Stimulated activated CD4-positive, alpha-beta T cell treated with anti-CD3 and anti-CD28 coated beads, TNF-alpha, amount 100 ng/mL, for 4 hours (primary cell): ENCODE measurements at regions not wholly inside any gene's neighbourhood (a gene's known extent, or its start where the extent isn't known, plus 50 kb on each side); places are given as distances from the start of the nearest gene placed in this dataset.

Source experiments
- DNase-seq, 3 experiments: peaks; one replicate each; pipeline ENCODE4 v3.0.0-alpha.2; 2020; ENCODE audit warnings: low read depth in 3 of 3

- no peak for DNase-seq
These were observed 687.7 kb downstream of the MATN1 start for GRCh38 chr1:30035522-30036228.

- DNase-seq, result no peak
These were observed 688.5 kb downstream of the MATN1 start for GRCh38 chr1:30034627-30035521.

- no peak for DNase-seq
These were observed 689.2 kb downstream of the MATN1 start for GRCh38 chr1:30034105-30034626.

- no peak for DNase-seq
These were observed 689.9 kb downstream of the MATN1 start for GRCh38 chr1:30033256-30034104.

GRCh38 chr1:30032302-30032701 is 691.1 kb downstream of the MATN1 start:
- no peak for DNase-seq

GRCh38 chr1:30029677-30030076 is 693.7 kb downstream of the MATN1 start:
- DNase-seq, result no peak

- DNase-seq, result no peak
These were observed 694.4 kb downstream of the MATN1 start for GRCh38 chr1:30028939-30029338.

- no peak for DNase-seq
These were observed 695.1 kb downstream of the MATN1 start for GRCh38 chr1:30028283-30028682.

GRCh38 chr1:30027247-30027646 is 696.1 kb downstream of the MATN1 start:
- DNase-seq, result no peak

- no peak for DNase-seq
These were observed 698.8 kb downstream of the MATN1 start for GRCh38 chr1:30024411-30025195.

- no peak for DNase-seq
These were observed 699.9 kb downstream of the MATN1 start for GRCh38 chr1:30023339-30024022.

- DNase-seq, result no peak
These were observed 709.4 kb downstream of the MATN1 start for GRCh38 chr1:30014031-30014430.

- DNase-seq, result no peak
These were observed 710.6 kb downstream of the MATN1 start for GRCh38 chr1:30012455-30013440.

GRCh38 chr1:30011970-30012369 is 711.4 kb downstream of the MATN1 start:
- DNase-seq, result no peak

- no peak for DNase-seq
These were observed 712.8 kb downstream of the MATN1 start for GRCh38 chr1:30010506-30011106.

GRCh38 chr1:30009720-30010119 is 713.7 kb downstream of the MATN1 start:
- DNase-seq, result no peak

GRCh38 chr1:30008998-30009657 is 714.3 kb downstream of the MATN1 start:
- DNase-seq, result no peak

- no peak for DNase-seq
These were observed 714.9 kb downstream of the MATN1 start for GRCh38 chr1:30008372-30008997.
